MM.1S (cell line): ENCODE measurements at regions not wholly inside any gene's neighbourhood (a gene's known extent, or its start where the extent isn't known, plus 50 kb on each side); places are given as distances from the start of the nearest gene placed in this dataset.
"Not testable (repeated sequence)": the region's sequence is repeated elsewhere in the genome, so short reads cannot be mapped to it uniquely, and the experiment has no call there.

ENCODE experiments used
- DNase-seq: peaks from one replicate; pipeline ENCODE4 v3.0.0-alpha.2; 2015
- H2AFZ ChIP-seq: fragments of 300-600 bp; sonication (generic); 2 replicates; pipeline ENCODE4 v1.6.0; 2016; ENCODE audit warnings: antibody characterized with exemption, low read length
- H3F3A ChIP-seq: fragments of 300-600 bp; sonication (generic); 2 replicates; pipeline ENCODE4 v1.6.1; 2016; ENCODE audit warnings: mild to moderate bottlenecking, antibody characterized with exemption, low read length, moderate library complexity, mixed read lengths; ENCODE audit not compliant: insufficient read depth
- H3K27ac ChIP-seq: fragments of 300-600 bp; sonication (generic); 2 replicates; pipeline ENCODE4 v1.5.1; 2016; ENCODE audit warnings: mild to moderate bottlenecking, low read length
- H3K27me3 ChIP-seq: fragments of 300-600 bp; sonication (generic); replicated peaks from 2 replicates; pipeline ENCODE4 v1.6.0; 2016; ENCODE audit warnings: low read length; ENCODE audit not compliant: insufficient read depth
- H3K36me3 ChIP-seq: fragments of 300-600 bp; sonication (generic); replicated peaks from 2 replicates; pipeline ENCODE4 v1.6.1; 2016; ENCODE audit warnings: mild to moderate bottlenecking, low read length, mixed read lengths; ENCODE audit not compliant: insufficient read depth
- H3K4me1 ChIP-seq: fragments of 300-600 bp; sonication (generic); 2 replicates; pipeline ENCODE4 v1.6.1; 2016; ENCODE audit warnings: low read length, mixed read lengths
- H3K4me2 ChIP-seq: fragments of 300-600 bp; sonication (generic); 2 replicates; pipeline ENCODE4 v1.6.0; 2016; ENCODE audit warnings: low read depth, low read length
- H3K4me3 ChIP-seq: fragments of 300-600 bp; sonication (generic); 2 replicates; pipeline ENCODE4 v1.5.1; 2016; ENCODE audit warnings: low read length, mixed read lengths
- H3K79me2 ChIP-seq: fragments of 300-600 bp; sonication (generic); 2 replicates; pipeline ENCODE4 v1.6.1; 2016; ENCODE audit warnings: mixed run types, low read length, mixed read lengths
- H3K9ac ChIP-seq: fragments of 300-600 bp; sonication (generic); 2 replicates; pipeline ENCODE4 v1.6.1; 2016; ENCODE audit warnings: low read length, mixed read lengths
- H3K9me2 ChIP-seq: fragments of 300-600 bp; sonication (generic); replicated peaks from 2 replicates; pipeline ENCODE4 v1.6.1; 2016; ENCODE audit warnings: mild to moderate bottlenecking, low read length, mixed read lengths; ENCODE audit not compliant: insufficient read depth
- H3K9me3 ChIP-seq: fragments of 300-600 bp; sonication (generic); replicated peaks from 2 replicates; pipeline ENCODE4 v1.6.1; 2016; ENCODE audit warnings: mild to moderate bottlenecking, low read length, mixed read lengths; ENCODE audit not compliant: insufficient read depth
- H4K20me1 ChIP-seq: fragments of 300-600 bp; sonication (generic); 2 replicates; pipeline ENCODE4 v1.6.1; 2016; ENCODE audit warnings: mild to moderate bottlenecking, low read length, moderate library complexity, mixed read lengths; ENCODE audit not compliant: insufficient read depth
- EZH2 ChIP-seq: fragments of 300-600 bp; sonication (generic); optimal IDR thresholded peaks from 2 replicates; pipeline ENCODE3; 2017; ENCODE audit warnings: low read depth, mild to moderate bottlenecking, antibody characterized with exemption, low read length, mixed read lengths
- EZH2phosphoT487 ChIP-seq: fragments of 300-600 bp; sonication (generic); IDR thresholded peaks from 2 replicates; pipeline ENCODE4 v1.6.1; 2018; ENCODE audit warnings: antibody characterized with exemption, low read length
- TF ChIP-seq, protein P1 (sequence below): fragments of 300-600 bp; sonication (generic); IDR thresholded peaks from 2 replicates; pipeline ENCODE4 v1.5.1; 2016; ENCODE audit warnings: antibody characterized with exemption, low read length, mixed read lengths

DNA sequence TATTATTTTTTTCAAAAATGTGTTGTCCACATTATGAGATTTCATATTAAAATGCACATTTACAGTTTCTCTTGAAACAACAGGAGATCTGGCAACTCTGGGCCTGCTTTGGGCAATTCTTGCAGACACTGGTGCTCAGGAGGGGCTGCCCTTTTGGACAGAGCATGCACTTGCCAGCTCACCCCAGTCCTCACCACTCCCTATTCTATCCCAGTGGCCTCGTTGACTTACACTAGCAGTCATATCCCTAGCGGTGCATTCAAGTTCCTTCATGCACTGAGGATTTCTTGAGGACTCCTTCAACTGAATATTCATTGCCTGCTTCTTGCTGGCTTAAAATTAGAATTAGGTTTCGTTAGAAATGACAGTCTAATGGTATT, 87.9 kb upstream of the FHL2 start:
- TF ChIP-seq EZH2phosphoT487: no peak
- no peak for TF ChIP-seq EZH2
- TF ChIP-seq, protein P1, sequence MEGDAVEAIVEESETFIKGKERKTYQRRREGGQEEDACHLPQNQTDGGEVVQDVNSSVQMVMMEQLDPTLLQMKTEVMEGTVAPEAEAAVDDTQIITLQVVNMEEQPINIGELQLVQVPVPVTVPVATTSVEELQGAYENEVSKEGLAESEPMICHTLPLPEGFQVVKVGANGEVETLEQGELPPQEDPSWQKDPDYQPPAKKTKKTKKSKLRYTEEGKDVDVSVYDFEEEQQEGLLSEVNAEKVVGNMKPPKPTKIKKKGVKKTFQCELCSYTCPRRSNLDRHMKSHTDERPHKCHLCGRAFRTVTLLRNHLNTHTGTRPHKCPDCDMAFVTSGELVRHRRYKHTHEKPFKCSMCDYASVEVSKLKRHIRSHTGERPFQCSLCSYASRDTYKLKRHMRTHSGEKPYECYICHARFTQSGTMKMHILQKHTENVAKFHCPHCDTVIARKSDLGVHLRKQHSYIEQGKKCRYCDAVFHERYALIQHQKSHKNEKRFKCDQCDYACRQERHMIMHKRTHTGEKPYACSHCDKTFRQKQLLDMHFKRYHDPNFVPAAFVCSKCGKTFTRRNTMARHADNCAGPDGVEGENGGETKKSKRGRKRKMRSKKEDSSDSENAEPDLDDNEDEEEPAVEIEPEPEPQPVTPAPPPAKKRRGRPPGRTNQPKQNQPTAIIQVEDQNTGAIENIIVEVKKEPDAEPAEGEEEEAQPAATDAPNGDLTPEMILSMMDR: no peak
- H3K9me2 ChIP-seq: no peaks in the 10 kb centered on the region
- no peak overlapping the region for H3K27ac ChIP-seq
- no peaks in the 10 kb centered on the region for H3K4me1 ChIP-seq
- no peaks in the 10 kb centered on the region for H3K79me2 ChIP-seq
- H4K20me1 ChIP-seq: no peaks in the 10 kb centered on the region
- no peak overlapping the region for H3K4me2 ChIP-seq
- no peak overlapping the region for H2AFZ ChIP-seq
- no peaks in the 10 kb centered on the region for H3K27me3 ChIP-seq
- H3K36me3 ChIP-seq: no peaks in the 10 kb centered on the region
- H3K9ac ChIP-seq: no peak overlapping the region
- H3F3A ChIP-seq: no peaks in the 10 kb centered on the region
- DNase-seq: no peak
- H3K4me3 ChIP-seq: no peak overlapping the region
- H3K9me3 ChIP-seq: no peaks in the 10 kb centered on the region

DNA sequence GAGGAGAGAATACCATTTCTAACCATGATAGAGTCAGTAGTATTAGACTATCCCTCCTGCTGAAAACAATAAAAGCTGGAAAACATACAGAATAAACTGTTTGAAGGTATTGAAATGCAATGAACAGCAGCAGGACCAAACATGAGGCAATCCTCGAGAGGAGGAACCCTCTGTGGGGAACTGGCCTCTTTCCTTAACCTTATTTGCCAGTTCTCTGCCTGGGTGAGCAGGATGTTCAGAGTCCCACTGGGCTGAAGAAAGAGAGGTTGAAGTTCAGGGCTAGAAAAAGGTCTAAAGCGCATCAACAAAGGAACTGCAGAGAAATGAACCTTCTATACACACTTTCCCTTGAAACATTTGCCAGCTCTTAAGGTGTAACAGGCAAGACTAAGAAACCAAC, 79.8 kb upstream of the FHL2 start:
- Histone ChIP-seq H3K9me3 (no peaks in the 10 kb centered on the region), H3K9me2 (no peaks in the 10 kb centered on the region), H3K4me1 (no peaks in the 10 kb centered on the region), H4K20me1 (no peaks in the 10 kb centered on the region), H3K27me3 (no peaks in the 10 kb centered on the region), H3K4me2 (no peak overlapping the region), H3K4me3 (no peak overlapping the region), H3K79me2 (no peaks in the 10 kb centered on the region), H3K27ac (no peak overlapping the region), H3F3A (no peaks in the 10 kb centered on the region), H2AFZ (no peak overlapping the region), H3K9ac (no peak overlapping the region), H3K36me3 (no peaks in the 10 kb centered on the region)
- no peak for DNase-seq
- TF ChIP-seq EZH2phosphoT487 (no peak), EZH2 (no peak)
- TF ChIP-seq, protein P1: no peak

DNA sequence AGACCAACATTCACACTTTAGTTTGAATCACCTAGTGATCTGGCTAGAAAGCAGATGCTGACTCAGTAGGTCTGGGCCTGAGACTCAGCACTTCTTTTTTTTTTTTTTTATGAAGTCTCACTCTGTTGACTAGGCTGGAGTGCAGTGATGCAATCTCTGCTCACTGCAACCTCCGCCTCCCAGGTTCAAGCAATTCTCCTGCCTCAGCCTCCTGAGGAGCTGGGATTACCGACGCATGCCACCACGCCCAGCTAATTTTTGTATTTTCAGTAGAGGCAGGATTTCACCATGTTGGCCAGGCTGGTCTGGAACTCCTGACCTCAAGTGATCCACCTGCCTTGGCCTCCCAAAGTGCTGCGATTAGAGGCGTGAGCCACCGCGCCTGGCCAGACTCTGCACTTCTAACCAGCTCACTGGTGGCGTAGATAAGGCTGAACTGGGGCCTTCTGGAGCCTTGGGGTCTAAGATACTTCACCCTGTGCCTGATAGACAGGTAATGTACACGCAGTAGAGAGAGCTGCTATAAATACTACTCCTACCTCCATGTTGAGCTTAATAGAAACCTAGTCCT, 78.3 kb upstream of the FHL2 start:
- not testable (repeated sequence) for H3K79me2 ChIP-seq, H3K9ac ChIP-seq, H3K4me3 ChIP-seq, H3K27ac ChIP-seq, H3K9me2 ChIP-seq, H4K20me1 ChIP-seq, DNase-seq, H3K27me3 ChIP-seq, H2AFZ ChIP-seq, H3F3A ChIP-seq, H3K36me3 ChIP-seq, H3K9me3 ChIP-seq, H3K4me2 ChIP-seq, H3K4me1 ChIP-seq

DNA sequence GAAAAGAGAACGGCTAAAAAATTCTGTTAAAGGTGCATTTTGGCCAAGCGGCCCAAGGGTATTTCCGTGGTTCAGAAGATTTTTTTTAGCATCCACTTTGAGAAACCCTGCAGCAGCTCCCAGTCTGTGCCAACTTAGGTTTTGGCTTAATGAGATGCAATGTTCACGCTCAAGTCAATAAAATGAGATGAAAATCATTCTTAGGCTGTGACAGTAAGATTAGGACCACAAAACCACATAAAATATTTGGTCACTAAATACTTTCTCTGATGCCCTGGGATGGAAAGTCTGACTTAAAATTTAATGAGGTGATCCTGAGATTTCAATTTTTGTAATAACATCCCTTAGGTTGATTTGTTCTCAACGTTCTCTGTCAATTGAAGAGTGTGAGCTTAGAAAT, 74.2 kb upstream of the FHL2 start:
- DNase-seq: no peak
- no peaks in the 10 kb centered on the region for H3K9me3 ChIP-seq
- no peak overlapping the region for H2AFZ ChIP-seq
- no peaks in the 10 kb centered on the region for H3K4me1 ChIP-seq
- H3K27me3 ChIP-seq: no peaks in the 10 kb centered on the region
- H3F3A ChIP-seq: no peaks in the 10 kb centered on the region
- no peaks in the 10 kb centered on the region for H4K20me1 ChIP-seq
- H3K79me2 ChIP-seq: no peaks in the 10 kb centered on the region
- H3K27ac ChIP-seq: no peak overlapping the region
- TF ChIP-seq EZH2phosphoT487 (no peak), EZH2 (no peak)
- TF ChIP-seq, protein P1: no peak
- no peak overlapping the region for H3K4me3 ChIP-seq
- no peak overlapping the region for H3K4me2 ChIP-seq
- H3K36me3 ChIP-seq: no peaks in the 10 kb centered on the region
- no peaks in the 10 kb centered on the region for H3K9me2 ChIP-seq
- no peak overlapping the region for H3K9ac ChIP-seq
